Hepatocyte (in vitro differentiated cells): ENCODE measurements at regions not wholly inside any gene's neighbourhood (a gene's known extent, or its start where the extent isn't known, plus 50 kb on each side); places are given as distances from the start of the nearest gene placed in this dataset.

Experiments
- DNase-seq: peaks from one replicate; pipeline ENCODE4 v3.0.0-alpha.2; 2016; ENCODE audit warnings: low spot score
- H2AFZ ChIP-seq: fragments of 200-600 bp; sonication (generic); 2 replicates; pipeline ENCODE4 v1.6.0; 2016; ENCODE audit warnings: antibody characterized with exemption, mild to moderate bottlenecking
- H3K27ac ChIP-seq: fragments of 200-600 bp; sonication (generic); 2 replicates; pipeline ENCODE4 v1.5.1; 2016; ENCODE audit warnings: mild to moderate bottlenecking
- H3K27me3 ChIP-seq: fragments of 200-600 bp; sonication (generic); 2 replicates; pipeline ENCODE4 v1.6.1; 2016
- H3K36me3 ChIP-seq: fragments of 200-600 bp; sonication (generic); replicated peaks from 2 replicates; pipeline ENCODE4 v1.5.1; 2016; ENCODE audit warnings: low read depth; ENCODE audit not compliant: insufficient read depth
- H3K4me1 ChIP-seq: fragments of 200-600 bp; sonication (generic); 2 replicates; pipeline ENCODE4 v1.5.1; 2016; ENCODE audit warnings: mild to moderate bottlenecking, moderate library complexity; ENCODE audit not compliant: insufficient read depth
- H3K4me2 ChIP-seq: fragments of 200-600 bp; sonication (generic); 2 replicates; pipeline ENCODE4 v1.6.0; 2016
- H3K4me3 ChIP-seq: fragments of 200-600 bp; sonication (generic); 2 replicates; pipeline ENCODE4 v1.5.1; 2016; ENCODE audit warnings: mild to moderate bottlenecking
- H3K79me2 ChIP-seq: fragments of 200-600 bp; sonication (generic); 2 replicates; pipeline ENCODE4 v1.6.0; 2017; ENCODE audit warnings: mild to moderate bottlenecking
- H3K9me2 ChIP-seq: fragments of 200-600 bp; sonication (generic); replicated peaks from 2 replicates; pipeline ENCODE4 v1.6.0; 2017; ENCODE audit warnings: mild to moderate bottlenecking; ENCODE audit not compliant: insufficient read depth
- H3K9me3 ChIP-seq: fragments of 200-600 bp; sonication (generic); 2 replicates; pipeline ENCODE4 v1.5.1; 2016; ENCODE audit warnings: low read depth, mild to moderate bottlenecking
- H4K20me1 ChIP-seq: fragments of 200-600 bp; sonication (generic); 2 replicates; pipeline ENCODE4 v1.6.0; 2016; ENCODE audit warnings: mild to moderate bottlenecking; ENCODE audit not compliant: insufficient read depth, poor library complexity, severe bottlenecking
- EZH2 ChIP-seq: fragments of 200-600 bp; sonication (generic); IDR thresholded peaks from 2 replicates; pipeline ENCODE4 v1.6.1; 2016; ENCODE audit warnings: antibody characterized with exemption, mild to moderate bottlenecking, borderline replicate concordance
- EZH2phosphoT487 ChIP-seq: fragments of 200-600 bp; sonication (generic); IDR thresholded peaks from one replicate; pipeline ENCODE4 v1.6.1; 2018; ENCODE audit warnings: antibody characterized with exemption, mild to moderate bottlenecking, low read depth, moderate library complexity; ENCODE audit not compliant: unreplicated experiment, severe bottlenecking
- WGBS: methylation state at CpG from one replicate; pipeline ENCODE4 v1.1.6; 2016; ENCODE audit warnings: low lambda C conversion rate; ENCODE audit errors: missing lambda C conversion rate; 5-methylcytosine and 5-hydroxymethylcytosine counted together
- TF ChIP-seq, protein P1 (sequence below): fragments of 200-600 bp; sonication (generic); IDR thresholded peaks from 2 replicates; pipeline ENCODE4 v1.5.1; 2016; ENCODE audit warnings: antibody characterized with exemption, mild to moderate bottlenecking; ENCODE audit not compliant: poor library complexity

DNA sequence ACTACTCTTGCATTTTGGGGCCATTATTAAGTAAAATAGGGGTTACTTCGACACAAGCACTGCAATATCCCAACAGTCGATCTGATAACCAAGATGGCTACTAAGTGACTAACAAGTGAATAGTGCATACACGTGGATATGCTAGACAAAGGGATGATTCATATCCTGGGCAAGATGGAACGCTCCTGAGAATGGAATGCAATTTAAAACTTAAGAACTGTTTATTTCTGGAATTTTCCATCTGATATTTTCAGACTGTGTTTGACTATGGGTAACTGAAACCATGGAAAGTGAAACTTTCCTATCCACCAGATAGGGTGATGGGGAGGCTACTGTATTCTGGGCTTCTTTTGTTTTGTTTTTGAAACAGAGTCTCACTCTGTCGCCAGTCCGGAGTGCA is 66.5 kb downstream of the ILRUN start:
- TF ChIP-seq, protein P1, sequence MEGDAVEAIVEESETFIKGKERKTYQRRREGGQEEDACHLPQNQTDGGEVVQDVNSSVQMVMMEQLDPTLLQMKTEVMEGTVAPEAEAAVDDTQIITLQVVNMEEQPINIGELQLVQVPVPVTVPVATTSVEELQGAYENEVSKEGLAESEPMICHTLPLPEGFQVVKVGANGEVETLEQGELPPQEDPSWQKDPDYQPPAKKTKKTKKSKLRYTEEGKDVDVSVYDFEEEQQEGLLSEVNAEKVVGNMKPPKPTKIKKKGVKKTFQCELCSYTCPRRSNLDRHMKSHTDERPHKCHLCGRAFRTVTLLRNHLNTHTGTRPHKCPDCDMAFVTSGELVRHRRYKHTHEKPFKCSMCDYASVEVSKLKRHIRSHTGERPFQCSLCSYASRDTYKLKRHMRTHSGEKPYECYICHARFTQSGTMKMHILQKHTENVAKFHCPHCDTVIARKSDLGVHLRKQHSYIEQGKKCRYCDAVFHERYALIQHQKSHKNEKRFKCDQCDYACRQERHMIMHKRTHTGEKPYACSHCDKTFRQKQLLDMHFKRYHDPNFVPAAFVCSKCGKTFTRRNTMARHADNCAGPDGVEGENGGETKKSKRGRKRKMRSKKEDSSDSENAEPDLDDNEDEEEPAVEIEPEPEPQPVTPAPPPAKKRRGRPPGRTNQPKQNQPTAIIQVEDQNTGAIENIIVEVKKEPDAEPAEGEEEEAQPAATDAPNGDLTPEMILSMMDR, result no peak
- TF ChIP-seq EZH2 (no peak), EZH2phosphoT487 (no peak)
- no peak overlapping the region for H2AFZ ChIP-seq

GRCh38 chr6:34627296-34627695 is 69.3 kb downstream of the ILRUN start:
- no peak overlapping the region for H3K4me2 ChIP-seq
- no peak for DNase-seq
- H2AFZ ChIP-seq, result no peak overlapping the region
- H3K27ac ChIP-seq, result no peak overlapping the region
- H3K9me3 ChIP-seq, result no peaks in the 10 kb centered on the region
- no peaks in the 10 kb centered on the region for H3K9me2 ChIP-seq
- H4K20me1 ChIP-seq, result no peaks in the 10 kb centered on the region
- WGBS, result 88% methylated on average over 3 of the region's 3 CpGs
- H3K79me2 ChIP-seq, result peaks cover 31% of the 10 kb centered on the region
- H3K36me3 ChIP-seq, result no peaks in the 10 kb centered on the region
- no peaks in the 10 kb centered on the region for H3K27me3 ChIP-seq
- TF ChIP-seq EZH2 (no peak), EZH2phosphoT487 (no peak)
- TF ChIP-seq, protein P1, result no peak
- H3K4me3 ChIP-seq, result no peak overlapping the region
- no peaks in the 10 kb centered on the region for H3K4me1 ChIP-seq

More for the DNA sequence above, 66.5 kb downstream of the ILRUN start:
- Histone ChIP-seq H3K4me2 (no peak overlapping the region), H3K9me3 (no peaks in the 10 kb centered on the region), H3K9me2 (no peaks in the 10 kb centered on the region), H3K27ac (peak overlapping the region; percentile 9), H3K27me3 (no peaks in the 10 kb centered on the region), H3K79me2 (peaks cover 34% of the 10 kb centered on the region), H3K4me3 (no peak overlapping the region), H3K4me1 (no peaks in the 10 kb centered on the region), H4K20me1 (no peaks in the 10 kb centered on the region), H3K36me3 (no peaks in the 10 kb centered on the region)
- peak; percentile 24 for DNase-seq
- WGBS, result 78% methylated on average over 6 of the region's 6 CpGs

GRCh38 chr6:34618430-34619182 is 62.5 kb upstream of the SPDEF start:
- H3K9me3 ChIP-seq, result no peaks in the 10 kb centered on the region
- no peaks in the 10 kb centered on the region for H3K4me1 ChIP-seq
- H3K27ac ChIP-seq, result no peak overlapping the region
- no peaks in the 10 kb centered on the region for H3K27me3 ChIP-seq
- DNase-seq, result no peak
- peaks cover 10% of the 10 kb centered on the region for H4K20me1 ChIP-seq
- H3K4me2 ChIP-seq, result no peak overlapping the region
- no peak for TF ChIP-seq EZH2phosphoT487
- TF ChIP-seq, protein P1, result no peak
- no peak for TF ChIP-seq EZH2
- H3K4me3 ChIP-seq, result no peak overlapping the region
- peaks cover 66% of the 10 kb centered on the region for H3K79me2 ChIP-seq
- WGBS, result 81% methylated on average over 5 of the region's 5 CpGs
- no peak overlapping the region for H2AFZ ChIP-seq
- no peaks in the 10 kb centered on the region for H3K36me3 ChIP-seq
- H3K9me2 ChIP-seq, result no peaks in the 10 kb centered on the region
